Peyer's patch (tissue), 4 donors: ENCODE measurements at regions not wholly inside any gene's neighbourhood (a gene's known extent, or its start where the extent isn't known, plus 50 kb on each side); places are given as distances from the start of the nearest gene placed in this dataset.

Source experiments
- DNase-seq, 3 donors: peaks; one replicate each; pipeline ENCODE4 v3.0.0-alpha.2; 2017 to 2019
- H3K27ac ChIP-seq, 4 donors: fragments of 200-600 bp; sonication (generic); one replicate each; pipeline ENCODE4 v1.5.1; 2016 to 2019
- H3K27me3 ChIP-seq, 2 donors: fragments of 200-600 bp; sonication (generic); one replicate each; pipeline ENCODE4 v1.5.1; 2019
- H3K36me3 ChIP-seq, 3 donors: fragments of 200-600 bp; sonication (generic); one replicate each; pipeline ENCODE4 v1.5.1; 2016 to 2019
- H3K4me1 ChIP-seq, 4 donors: fragments of 200-600 bp; sonication (generic); one replicate each; pipeline ENCODE4 v1.5.1; 2016 to 2019
- H3K4me3 ChIP-seq, 4 donors: fragments of 200-600 bp; sonication (generic); 1 replicate in 3 of 4; 2 replicates in 1 of 4; pipeline ENCODE4 v1.5.1; 2016 to 2019; ENCODE audit warnings: mild to moderate bottlenecking in 1 of 4
- H3K9me3 ChIP-seq, 4 donors: fragments of 200-600 bp; sonication (generic); one replicate each; pipeline ENCODE4 v1.5.1; 2016 to 2019; ENCODE audit warnings: mild to moderate bottlenecking in 1 of 4
- POLR2A ChIP-seq, 2 donors: fragments of 450-650 bp; IDR thresholded peaks; one replicate each; pipeline ENCODE4 v1.5.1; 2017; ENCODE audit warnings: antibody characterized with exemption in 2 of 2, mild to moderate bottlenecking in 2 of 2, moderate library complexity in 2 of 2
- TF ChIP-seq, protein P1 (sequence below), 6 experiments: fragments of 450-650 bp in 4 of 6; fragments of 200-600 bp in 2 of 6; sonication (generic) in 1 of 6; IDR thresholded peaks; one replicate each; pipeline ENCODE4 v1.5.1; 2017 to 2019; ENCODE audit warnings: antibody characterized with exemption in 6 of 6, mild to moderate bottlenecking in 3 of 6, moderate library complexity in 1 of 6

DNA sequence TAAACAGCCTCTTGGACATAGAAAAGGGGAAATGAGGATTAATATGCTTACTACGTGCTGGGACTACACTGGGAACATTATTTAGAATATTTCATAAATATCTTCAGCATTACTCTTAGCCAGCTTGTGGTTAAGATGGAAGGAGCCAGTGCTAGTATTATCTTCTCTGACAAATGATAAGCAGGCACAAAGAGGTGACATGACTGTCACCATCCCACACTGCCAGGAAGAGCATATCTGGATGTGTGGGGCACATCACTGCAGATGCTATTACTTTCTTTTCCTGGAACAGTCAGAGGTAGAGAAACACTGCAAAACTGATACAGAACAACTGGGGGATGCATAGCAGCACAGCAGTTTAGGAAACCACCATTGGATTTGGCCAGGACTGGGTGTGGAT is 281.0 kb upstream of the TNC start:
- Histone ChIP-seq H3K27me3 (no peaks in the 10 kb centered on the region), H3K9me3 (no peaks in the 10 kb centered on the region), H3K27ac (no peak overlapping the region), H3K36me3 (no peaks in the 10 kb centered on the region), H3K4me1 (no peaks in the 10 kb centered on the region), H3K4me3 (no peak overlapping the region)
- DNase-seq: no peak
- TF ChIP-seq POLR2A (IDR thresholded peaks at IDR 0.05): no peak
- TF ChIP-seq, protein P1, sequence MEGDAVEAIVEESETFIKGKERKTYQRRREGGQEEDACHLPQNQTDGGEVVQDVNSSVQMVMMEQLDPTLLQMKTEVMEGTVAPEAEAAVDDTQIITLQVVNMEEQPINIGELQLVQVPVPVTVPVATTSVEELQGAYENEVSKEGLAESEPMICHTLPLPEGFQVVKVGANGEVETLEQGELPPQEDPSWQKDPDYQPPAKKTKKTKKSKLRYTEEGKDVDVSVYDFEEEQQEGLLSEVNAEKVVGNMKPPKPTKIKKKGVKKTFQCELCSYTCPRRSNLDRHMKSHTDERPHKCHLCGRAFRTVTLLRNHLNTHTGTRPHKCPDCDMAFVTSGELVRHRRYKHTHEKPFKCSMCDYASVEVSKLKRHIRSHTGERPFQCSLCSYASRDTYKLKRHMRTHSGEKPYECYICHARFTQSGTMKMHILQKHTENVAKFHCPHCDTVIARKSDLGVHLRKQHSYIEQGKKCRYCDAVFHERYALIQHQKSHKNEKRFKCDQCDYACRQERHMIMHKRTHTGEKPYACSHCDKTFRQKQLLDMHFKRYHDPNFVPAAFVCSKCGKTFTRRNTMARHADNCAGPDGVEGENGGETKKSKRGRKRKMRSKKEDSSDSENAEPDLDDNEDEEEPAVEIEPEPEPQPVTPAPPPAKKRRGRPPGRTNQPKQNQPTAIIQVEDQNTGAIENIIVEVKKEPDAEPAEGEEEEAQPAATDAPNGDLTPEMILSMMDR (IDR thresholded peaks at IDR 0.05): no peak

- no peak overlapping the region for H3K4me3 ChIP-seq
- no peaks in the 10 kb centered on the region for H3K4me1 ChIP-seq
- no peaks in the 10 kb centered on the region for H3K27me3 ChIP-seq
- TF ChIP-seq, protein P1 (IDR thresholded peaks at IDR 0.05): no peak
- no peak for TF ChIP-seq POLR2A (IDR thresholded peaks at IDR 0.05)
- H3K36me3 ChIP-seq: no peaks in the 10 kb centered on the region
- no peaks in the 10 kb centered on the region for H3K9me3 ChIP-seq
- DNase-seq: no peak
- no peak overlapping the region for H3K27ac ChIP-seq
Measured at GRCh38 chr9:115400796-115401195, 282.8 kb upstream of the TNC start.

- Histone ChIP-seq H3K27me3 (no peaks in the 10 kb centered on the region), H3K27ac (no peak overlapping the region), H3K4me1 (no peaks in the 10 kb centered on the region), H3K36me3 (no peaks in the 10 kb centered on the region), H3K9me3 (no peaks in the 10 kb centered on the region), H3K4me3 (no peak overlapping the region)
- no peak for TF ChIP-seq POLR2A (IDR thresholded peaks at IDR 0.05)
- no peak for DNase-seq
Measured at GRCh38 chr9:115401756-115402327, 283.9 kb upstream of the TNC start.

- Histone ChIP-seq H3K27ac (no peak overlapping the region), H3K4me3 (no peak overlapping the region), H3K9me3 (no peaks in the 10 kb centered on the region), H3K4me1 (no peaks in the 10 kb centered on the region), H3K27me3 (no peaks in the 10 kb centered on the region), H3K36me3 (no peaks in the 10 kb centered on the region)
- DNase-seq: no peak
- TF ChIP-seq, protein P1 (IDR thresholded peaks at IDR 0.05): no peak
- TF ChIP-seq POLR2A (IDR thresholded peaks at IDR 0.05): no peak
Measured at GRCh38 chr9:115403753-115404152, 285.8 kb upstream of the TNC start.

- no peak overlapping the region for H3K27ac ChIP-seq
- H3K36me3 ChIP-seq: no peaks in the 10 kb centered on the region
- no peak overlapping the region for H3K4me3 ChIP-seq
- H3K9me3 ChIP-seq: no peaks in the 10 kb centered on the region
- H3K27me3 ChIP-seq: no peaks in the 10 kb centered on the region
- TF ChIP-seq, protein P1 (IDR thresholded peaks at IDR 0.05): no peak
- no peak for TF ChIP-seq POLR2A (IDR thresholded peaks at IDR 0.05)
- H3K4me1 ChIP-seq: no peaks in the 10 kb centered on the region
- DNase-seq: no peak
Measured at GRCh38 chr9:115404311-115404710, 286.4 kb upstream of the TNC start.

DNA sequence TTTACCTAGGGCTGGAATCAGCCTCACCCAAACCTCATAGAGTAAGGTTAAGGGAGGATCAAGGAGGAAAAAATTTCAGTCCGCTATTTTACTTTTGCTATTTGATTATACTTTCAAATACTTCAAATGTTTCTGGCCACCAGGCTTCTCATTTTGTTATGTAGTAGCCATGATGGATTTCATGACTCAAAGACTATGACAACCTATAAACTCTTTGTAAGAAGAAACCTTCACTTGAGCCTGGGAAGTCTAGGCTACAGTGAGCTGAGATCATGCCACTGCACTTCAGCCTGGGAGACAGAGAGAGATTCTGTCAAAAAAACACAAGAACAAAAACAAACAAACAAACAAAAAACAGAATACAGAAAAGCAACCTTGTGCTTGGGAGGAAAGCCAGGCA is 293.6 kb upstream of the TNC start:
- Histone ChIP-seq H3K36me3 (no peaks in the 10 kb centered on the region), H3K9me3 (no peaks in the 10 kb centered on the region), H3K4me3 (no peak overlapping the region), H3K27me3 (no peaks in the 10 kb centered on the region), H3K27ac (no peak overlapping the region), H3K4me1 (peaks cover 0 to 10% (median 0%) of the 10 kb centered on the region in 4 donors)
- no peak for TF ChIP-seq POLR2A (IDR thresholded peaks at IDR 0.05)
- TF ChIP-seq, protein P1 (IDR thresholded peaks at IDR 0.05): no peak
- no peak for DNase-seq
